GM21526 (cell line): ENCODE measurements at regions not wholly inside any gene's neighbourhood (a gene's known extent, or its start where the extent isn't known, plus 50 kb on each side); places are given as distances from the start of the nearest gene placed in this dataset.

Source experiments
- ATAC-seq: cut with Tn5 transposase; IDR thresholded peaks from one replicate; pipeline ENCODE4 v1.9.1; 2021; ENCODE audit warnings: moderate library complexity; ENCODE audit not compliant: unreplicated experiment, low FRiP score

GRCh38 chr20:57043091-57043490 lies 223.3 kb downstream of the BMP7 start:
- no peak for ATAC-seq

GRCh38 chr20:57043669-57044268 lies 222.7 kb downstream of the BMP7 start:
- ATAC-seq: no peak

GRCh38 chr20:57047281-57048026 lies 219.0 kb downstream of the BMP7 start:
- ATAC-seq: no peak

- ATAC-seq: peak; percentile 59
Measured at GRCh38 chr20:57048027-57048869, 218.2 kb downstream of the BMP7 start.

- ATAC-seq: no peak
Measured at GRCh38 chr20:57049296-57049695, 217.1 kb downstream of the BMP7 start.

- no peak for ATAC-seq
Measured at GRCh38 chr20:57051096-57051495, 215.3 kb downstream of the BMP7 start.

GRCh38 chr20:57053067-57053466 lies 213.4 kb downstream of the BMP7 start:
- no peak for ATAC-seq

GRCh38 chr20:57053793-57054552 lies 212.5 kb downstream of the BMP7 start:
- no peak for ATAC-seq

- ATAC-seq: no peak
Measured at GRCh38 chr20:57055345-57055744, 211.1 kb downstream of the BMP7 start.

- ATAC-seq: no peak
Measured at GRCh38 chr20:57056651-57057050, 209.8 kb downstream of the BMP7 start.

GRCh38 chr20:57059055-57059596 lies 207.3 kb downstream of the BMP7 start:
- ATAC-seq: no peak

GRCh38 chr20:57060407-57061050 lies 205.9 kb downstream of the BMP7 start:
- ATAC-seq: no peak

GRCh38 chr20:57061051-57061900 lies 205.2 kb downstream of the BMP7 start:
- no peak for ATAC-seq

- no peak for ATAC-seq
Measured at GRCh38 chr20:57062241-57062640, 204.2 kb downstream of the BMP7 start.

- no peak for ATAC-seq
Measured at GRCh38 chr20:57062696-57063270, 203.7 kb downstream of the BMP7 start.

- no peak for ATAC-seq
Measured at GRCh38 chr20:57064836-57065235, 201.6 kb downstream of the BMP7 start.

GRCh38 chr20:57065646-57066045 lies 200.8 kb downstream of the BMP7 start:
- no peak for ATAC-seq

GRCh38 chr20:57066126-57066900 lies 200.1 kb downstream of the BMP7 start:
- no peak for ATAC-seq
